Gastrocnemius medialis (tissue), 4 donors: ENCODE measurements at regions not wholly inside any gene's neighbourhood (a gene's known extent, or its start where the extent isn't known, plus 50 kb on each side); places are given as distances from the start of the nearest gene placed in this dataset.

Source experiments
- CTCF ChIP-seq, 5 experiments: fragments of 450-650 bp in 3 of 5; fragments of 200-600 bp in 2 of 5; sonication (generic) in 2 of 5; IDR thresholded peaks in 4 of 5; conservative IDR thresholded peaks in 1 of 5; 1 replicate in 4 of 5; 2 replicates in 1 of 5; pipeline ENCODE4 v1.5.1; 2016 to 2019; ENCODE audit warnings: antibody characterized with exemption in 5 of 5, mild to moderate bottlenecking in 3 of 5, moderate library complexity in 3 of 5
- POLR2A ChIP-seq, 2 donors: fragments of 450-650 bp; IDR thresholded peaks; one replicate each; pipeline ENCODE4 v1.6.1; 2017; ENCODE audit warnings: antibody characterized with exemption in 2 of 2, mild to moderate bottlenecking in 2 of 2, moderate library complexity in 2 of 2

DNA sequence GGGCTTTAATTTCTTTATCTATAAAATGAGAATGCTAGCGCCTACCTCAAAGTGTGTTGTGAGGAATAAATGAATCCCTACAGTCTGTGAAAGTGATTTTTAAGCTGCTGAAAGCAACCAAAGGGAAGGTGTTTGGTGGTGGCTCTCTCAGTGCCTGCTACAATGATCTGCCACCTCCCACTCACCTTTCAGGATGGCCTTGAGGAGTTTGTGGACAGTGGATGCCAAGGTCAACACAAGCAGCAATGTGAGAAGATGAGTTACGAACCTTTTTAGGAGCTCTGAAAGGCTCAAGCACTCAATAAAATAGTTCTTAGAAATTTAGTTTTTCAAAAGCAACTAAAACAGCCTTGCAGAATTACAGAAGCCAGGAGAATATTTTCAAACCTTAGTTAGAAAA, 176.6 kb upstream of the DPT start:
- no peak for TF ChIP-seq CTCF (IDR thresholded peaks at IDR 0.05 in 4 of 5, conservative IDR thresholded peaks at IDR 0.05 in 1 of 5)
- TF ChIP-seq POLR2A (IDR thresholded peaks at IDR 0.05): no peak
